ENCODE measurements at regions not wholly inside any gene's neighbourhood (a gene's known extent, or its start where the extent isn't known, plus 50 kb on each side); places are given as distances from the start of the nearest gene placed in this dataset.
"Not testable (repeated sequence)": the region's sequence is repeated elsewhere in the genome, so short reads cannot be mapped to it uniquely, and the experiment has no call there.

- not testable (repeated sequence) for ATAC-seq
Observed at GRCh38 chr1:95167503-95167902, 50.3 kb downstream of the TLCD4 start.

DNA sequence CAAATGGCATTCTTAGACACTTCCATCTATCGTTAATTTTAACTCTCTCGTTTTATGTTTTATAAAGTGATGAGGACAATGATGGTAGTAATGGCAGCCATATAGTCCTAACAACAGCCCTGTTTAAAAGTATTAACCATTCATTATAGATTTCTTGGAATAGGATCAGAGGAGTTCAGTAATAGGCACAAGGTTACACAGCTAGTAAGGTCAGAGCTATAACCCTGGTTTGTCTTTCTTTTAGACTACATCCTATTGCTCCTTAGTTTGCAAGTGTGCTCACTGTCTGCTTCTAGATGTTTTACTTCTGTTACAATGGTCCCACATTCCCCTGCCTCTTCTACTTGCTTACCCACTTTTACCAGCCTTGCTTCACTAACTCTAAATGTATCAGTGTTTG is 50.9 kb downstream of the TLCD4 start:
- ATAC-seq, result no peak

DNA sequence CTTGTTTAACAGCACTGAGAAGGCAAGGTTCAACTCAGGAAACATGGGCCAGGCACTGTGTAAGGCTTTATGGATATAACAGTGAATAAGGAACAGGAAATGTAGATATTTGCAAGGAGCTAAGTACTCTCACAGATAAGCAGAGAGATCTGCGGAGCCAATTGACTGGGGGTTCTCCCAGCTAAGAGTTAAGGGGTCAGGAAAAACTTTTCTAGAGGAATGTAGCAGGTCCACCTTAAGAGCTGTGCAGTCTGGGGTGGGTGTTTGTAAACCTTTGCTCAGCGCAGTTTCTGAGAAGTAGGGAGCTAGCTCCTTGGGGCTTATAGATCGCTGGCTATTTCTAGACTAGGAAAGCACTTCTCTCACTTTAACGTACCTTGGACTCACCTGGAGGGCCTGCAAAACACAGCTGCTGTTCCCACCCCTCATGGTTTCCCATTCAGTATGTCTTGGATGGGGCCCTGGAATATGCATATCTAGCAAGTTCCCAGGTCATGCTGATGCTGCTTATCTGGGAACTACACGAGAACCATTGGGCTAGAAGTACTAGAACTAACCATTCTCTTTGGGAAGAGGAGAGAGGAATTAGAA is 51.7 kb downstream of the TLCD4 start:
- no peak for ATAC-seq

DNA sequence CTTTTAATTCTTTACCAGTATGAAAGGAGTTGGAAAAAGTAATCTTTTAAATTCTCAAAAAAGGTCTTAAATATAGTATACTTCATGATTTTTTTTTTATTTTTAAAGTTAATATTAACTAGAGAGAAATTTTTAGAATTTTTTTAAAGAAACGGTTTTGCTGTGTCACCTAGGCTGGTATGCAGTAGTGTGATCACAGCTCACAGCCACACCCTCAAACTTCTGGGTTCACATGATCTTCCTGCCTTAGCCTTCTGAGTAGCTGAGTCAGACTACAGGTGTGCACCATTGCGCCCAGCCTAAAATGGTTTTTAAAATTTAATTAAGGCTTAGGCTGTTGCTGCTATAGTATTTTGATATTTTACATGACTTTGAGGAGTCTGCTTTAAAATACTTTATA is 52.4 kb downstream of the TLCD4 start:
- peak; percentile 95 for ATAC-seq

DNA sequence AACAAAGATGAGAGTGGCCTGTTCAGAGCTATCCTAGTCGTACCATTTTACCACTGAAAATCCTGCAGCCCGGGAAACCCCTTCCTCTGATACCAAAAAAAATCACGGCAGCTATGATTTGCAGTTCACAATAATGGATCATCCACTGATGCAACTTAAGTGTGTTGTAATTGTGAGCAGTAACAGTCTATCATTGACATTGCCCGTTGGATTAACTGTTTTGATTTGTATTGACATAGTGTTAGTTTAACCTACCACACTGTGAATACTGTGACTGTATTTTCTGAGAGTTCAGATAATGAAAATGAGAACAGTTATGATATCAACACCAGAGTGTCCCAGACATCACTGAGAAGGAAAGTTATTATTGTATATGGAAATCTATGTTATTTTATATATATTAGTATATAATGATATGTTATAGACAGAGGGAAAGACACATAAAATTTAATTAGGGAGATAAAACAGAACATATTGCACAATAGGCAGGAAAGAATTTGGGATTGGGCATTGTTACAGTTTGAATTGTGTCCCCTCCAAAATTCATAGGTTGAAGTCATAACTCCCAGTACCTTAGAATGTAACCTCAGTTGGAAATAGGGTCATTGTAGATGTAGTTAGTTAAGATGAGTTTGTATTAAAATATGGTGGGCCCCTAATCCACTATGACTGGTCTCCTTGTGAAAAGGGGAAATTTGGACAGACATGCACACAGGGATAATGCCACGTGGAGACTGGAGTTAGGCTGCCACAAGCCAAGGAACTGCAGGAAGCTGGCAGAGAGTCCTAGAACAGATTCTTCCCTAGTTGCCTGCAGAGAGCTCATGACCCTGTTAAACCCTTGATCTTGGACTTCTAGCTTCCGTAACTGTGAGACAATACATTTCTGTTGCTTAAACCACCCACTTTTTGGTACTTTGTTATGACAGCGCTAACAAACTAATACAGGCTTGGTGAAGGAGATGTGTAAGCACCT is 54.4 kb downstream of the TLCD4 start:
- no peak for ATAC-seq

DNA sequence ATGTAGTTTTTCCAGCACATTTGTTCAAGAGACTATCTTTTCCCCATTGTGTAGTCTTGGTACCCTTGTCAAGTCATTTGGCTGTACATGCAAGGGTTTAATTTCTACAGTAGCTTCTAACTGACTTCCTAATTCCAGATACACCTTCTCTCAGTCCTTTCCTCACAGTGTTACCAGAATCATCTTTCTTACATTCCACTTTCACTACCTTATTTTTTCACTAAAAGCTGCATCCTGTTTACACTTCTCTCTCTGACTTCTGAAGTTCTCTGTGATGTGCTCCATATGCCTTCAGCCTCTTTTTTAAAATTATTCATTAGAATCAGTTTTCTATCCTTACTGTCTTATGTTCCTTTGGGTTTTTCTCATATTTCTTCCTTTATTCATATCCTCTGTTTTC is 57.1 kb upstream of the RWDD3 start:
- ATAC-seq, result no peak

GRCh38 chr1:95179205-95179986 is 54.6 kb upstream of the RWDD3 start:
- ATAC-seq, result no peak

DNA sequence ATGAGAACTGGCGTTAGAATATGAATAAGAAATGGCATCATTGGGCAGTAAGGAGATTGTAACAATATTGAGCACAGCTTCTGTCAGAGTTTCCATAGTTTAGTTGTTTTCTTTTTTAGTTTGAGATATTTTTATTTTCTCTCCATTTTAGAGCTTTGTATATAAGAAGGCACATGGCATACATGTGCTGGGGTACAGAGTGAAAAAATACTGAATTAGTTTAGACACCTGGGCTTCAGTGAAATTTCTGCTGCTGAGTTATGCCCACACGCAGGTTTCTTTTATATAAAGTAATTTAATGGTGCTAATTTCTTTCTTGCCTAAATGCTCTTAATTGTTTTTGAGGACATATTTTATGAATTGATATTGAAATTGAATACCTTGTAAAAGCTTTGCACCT is 53.6 kb upstream of the RWDD3 start:
- ATAC-seq, result no peak

DNA sequence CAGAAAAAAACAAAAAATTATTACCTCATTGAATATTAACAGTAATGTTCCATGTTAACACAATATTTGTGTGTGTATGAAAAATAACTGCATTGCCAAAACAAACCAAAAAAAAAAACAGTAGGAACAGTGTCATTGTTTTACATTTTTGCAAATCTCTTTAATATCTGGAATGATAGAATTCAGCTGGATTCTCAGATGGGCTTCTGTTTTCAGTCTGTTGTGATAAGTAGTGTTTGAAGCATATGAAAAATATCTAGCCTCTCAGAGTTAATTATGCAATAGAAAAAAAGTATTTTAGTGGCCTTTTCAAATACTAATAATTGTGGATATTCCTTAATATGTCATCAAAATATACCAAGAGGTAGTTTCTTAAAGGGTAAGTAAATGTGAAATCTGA is 52.9 kb upstream of the RWDD3 start:
- ATAC-seq, result no peak

GRCh38 chr1:95183952-95184351 is 50.1 kb upstream of the RWDD3 start:
- ATAC-seq, result no peak

All from esophagus mucosa (tissue), 1 donor.